Brain pericyte (primary cell): ENCODE measurements at regions not wholly inside any gene's neighbourhood (a gene's known extent, or its start where the extent isn't known, plus 50 kb on each side); places are given as distances from the start of the nearest gene placed in this dataset.

Source experiments
- DNase-seq: peaks from one replicate; pipeline ENCODE4 v3.0.0-alpha.2; 2012; ENCODE audit warnings: low read depth, low spot score

DNA sequence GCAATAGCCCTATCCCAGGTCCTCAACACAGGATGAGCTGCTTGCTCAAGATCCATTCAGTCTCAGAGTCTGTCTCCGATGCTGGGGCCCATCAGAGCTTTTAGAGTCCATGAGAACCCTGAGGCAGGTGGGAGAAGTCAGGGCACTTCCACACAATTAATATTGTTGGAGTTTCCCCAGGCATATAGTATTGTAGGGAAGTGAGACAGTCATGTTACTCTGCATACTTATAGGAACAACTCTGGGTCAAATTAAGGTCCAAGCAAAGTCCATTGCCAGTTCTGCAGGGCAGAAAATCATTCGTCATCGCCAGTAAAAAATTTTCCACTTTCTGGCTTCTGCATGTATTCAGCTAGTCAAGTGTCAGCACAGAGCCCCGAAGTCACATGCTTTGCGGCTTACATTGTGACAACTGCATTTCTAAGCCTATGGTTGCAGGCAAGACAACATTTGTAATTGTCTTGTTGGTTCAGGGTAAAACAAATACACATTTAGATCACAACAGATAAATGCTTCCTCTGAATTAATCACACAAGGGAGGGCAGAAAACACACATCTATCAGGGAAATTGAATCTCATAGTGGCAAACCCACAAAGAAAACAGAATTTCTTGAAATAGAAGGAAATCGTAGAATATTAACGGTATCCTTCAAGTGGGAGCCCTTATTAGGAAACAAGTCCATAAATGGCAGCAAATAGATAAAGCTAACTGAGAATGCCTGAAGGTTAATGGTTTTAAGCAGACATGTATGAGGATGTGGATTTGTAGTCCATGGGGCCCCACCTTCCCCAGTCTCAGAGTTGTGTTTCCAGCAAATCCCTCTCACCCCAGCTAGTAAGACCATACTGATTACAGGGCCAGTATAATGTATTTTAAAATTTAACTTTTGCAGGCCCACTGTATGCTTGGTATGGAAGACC lies 412.1 kb upstream of the RASGEF1B start:
- no peak for DNase-seq

DNA sequence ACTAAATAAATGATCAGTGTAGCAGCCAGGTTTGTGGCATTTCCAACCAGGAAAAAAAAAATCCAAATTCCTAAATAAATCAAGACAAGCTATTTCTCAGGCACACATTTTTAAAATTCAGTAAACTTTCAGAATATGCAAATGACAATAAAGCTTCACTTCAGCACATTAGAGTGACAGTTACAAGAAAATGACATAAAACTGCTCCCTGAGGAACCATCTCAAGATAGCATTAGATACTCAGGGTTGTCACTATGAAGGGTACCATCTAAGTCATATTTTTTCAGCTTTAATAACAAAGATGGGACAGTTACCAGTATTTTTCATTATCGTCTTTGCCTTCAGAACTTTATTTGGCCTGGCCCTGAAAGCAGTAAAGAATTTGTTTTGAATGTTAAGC lies 411.3 kb upstream of the RASGEF1B start:
- DNase-seq: no peak

DNA sequence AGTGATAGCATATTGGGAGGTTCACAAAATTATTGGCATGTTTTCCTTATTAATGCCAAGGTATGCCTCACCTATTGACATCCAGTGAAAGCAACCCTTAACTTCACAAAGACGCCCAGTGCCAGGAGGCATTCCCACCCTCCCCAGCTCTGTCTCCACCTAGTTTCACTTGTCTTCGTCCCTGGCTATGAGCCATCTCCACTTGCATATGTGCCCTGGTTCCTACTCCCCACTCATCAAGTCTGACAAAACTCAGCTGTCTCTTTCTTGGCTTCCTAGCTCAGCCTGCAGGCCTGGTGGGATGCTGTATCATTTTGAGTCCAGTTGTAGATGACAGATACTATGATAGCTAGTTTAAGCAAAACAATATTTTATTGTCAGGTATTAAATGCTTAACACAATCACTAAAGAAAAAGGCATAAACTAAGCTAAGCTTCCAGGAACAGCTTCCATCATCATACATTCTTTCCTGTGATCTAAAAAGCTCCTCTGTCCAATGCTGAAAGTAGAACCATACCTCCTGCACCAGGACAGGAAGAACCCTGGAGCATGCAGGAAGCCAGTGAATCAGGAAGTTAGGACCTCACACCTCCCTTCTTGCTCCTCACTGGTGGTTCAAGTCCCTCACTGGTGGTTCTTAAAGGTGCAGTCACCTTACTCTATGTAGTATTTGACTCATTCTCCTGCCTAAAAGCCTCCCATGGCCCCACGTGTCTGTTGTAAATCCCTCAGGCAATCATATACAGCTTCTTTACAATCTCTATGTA lies 410.3 kb upstream of the RASGEF1B start:
- DNase-seq: no peak

DNA sequence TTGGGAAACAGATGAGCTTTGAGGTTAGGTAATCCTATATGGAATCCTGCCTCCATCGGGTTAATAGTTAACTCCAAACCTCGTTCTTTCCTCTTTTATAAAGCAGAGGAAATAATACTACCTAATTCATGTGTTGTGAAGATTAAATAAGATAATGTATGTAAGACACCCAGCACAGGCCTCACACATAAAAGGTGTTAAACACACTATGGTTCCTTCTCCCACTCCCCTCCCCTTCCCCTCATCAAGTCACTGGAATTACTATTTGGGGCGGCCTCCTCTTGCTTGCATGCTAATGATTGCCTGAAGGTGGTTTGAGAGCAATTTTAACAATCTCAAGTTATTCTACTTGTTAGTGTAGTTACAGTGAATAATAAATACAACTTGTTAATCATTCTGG lies 404.4 kb upstream of the RASGEF1B start:
- DNase-seq: no peak

DNA sequence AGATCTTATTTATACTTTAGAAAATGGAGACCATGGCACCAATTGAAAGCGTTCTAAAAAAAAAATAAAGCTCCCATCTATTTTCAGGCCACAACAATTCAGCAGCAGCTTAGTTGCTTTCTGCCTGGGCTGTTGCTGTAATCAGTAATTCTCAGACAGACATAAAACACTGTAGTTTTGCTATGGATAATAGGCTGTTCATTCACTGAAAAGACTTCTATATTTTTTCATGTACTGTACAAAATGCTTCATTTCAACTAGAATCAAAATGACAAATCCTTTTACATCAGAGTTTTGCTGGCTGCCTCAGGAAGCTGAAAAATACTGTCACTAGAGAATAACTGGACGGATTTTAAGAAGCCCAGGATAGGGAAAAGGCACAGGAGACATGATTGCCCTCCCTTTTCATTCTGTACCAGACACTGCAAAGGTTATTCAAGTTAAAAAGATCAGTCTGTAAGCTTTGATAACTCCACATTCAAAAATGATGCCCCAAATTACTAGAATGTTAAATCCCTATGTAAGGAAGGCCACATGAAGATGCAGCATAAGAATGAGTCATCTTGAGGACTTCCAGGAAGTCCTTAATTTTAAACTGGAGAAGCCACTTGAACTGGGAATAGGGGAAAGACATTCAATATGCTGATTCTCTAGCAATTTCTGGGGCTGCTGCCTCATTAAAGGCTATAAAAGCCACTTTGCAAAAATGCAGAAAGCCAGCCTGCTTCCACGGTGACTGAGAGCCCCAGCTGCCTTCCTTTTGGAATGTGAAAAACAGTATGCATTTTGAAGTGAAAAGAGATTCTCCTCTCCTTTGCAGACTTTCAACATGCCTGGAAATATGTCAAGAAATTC lies 403.2 kb upstream of the RASGEF1B start:
- DNase-seq: no peak

DNA sequence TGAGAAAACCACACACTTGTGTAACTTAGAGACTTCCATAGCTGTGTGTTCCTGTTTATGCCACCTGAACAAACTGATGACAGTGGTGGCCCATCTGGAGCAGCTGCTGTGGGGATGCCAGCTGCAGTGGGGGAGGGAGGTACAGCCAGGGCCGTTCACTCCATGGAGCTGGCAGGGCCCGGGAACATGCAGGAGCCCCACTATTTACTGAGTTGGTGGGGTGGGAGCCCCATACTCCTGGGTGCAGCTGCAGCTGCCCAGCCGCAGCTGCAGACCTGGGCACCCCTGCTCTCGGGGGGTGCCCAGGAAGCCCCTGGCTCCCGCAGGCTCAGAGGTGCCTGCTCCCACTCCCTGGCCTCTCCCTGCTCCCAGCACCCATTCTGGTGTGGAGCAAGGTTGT lies 398.6 kb upstream of the RASGEF1B start:
- DNase-seq: no peak

DNA sequence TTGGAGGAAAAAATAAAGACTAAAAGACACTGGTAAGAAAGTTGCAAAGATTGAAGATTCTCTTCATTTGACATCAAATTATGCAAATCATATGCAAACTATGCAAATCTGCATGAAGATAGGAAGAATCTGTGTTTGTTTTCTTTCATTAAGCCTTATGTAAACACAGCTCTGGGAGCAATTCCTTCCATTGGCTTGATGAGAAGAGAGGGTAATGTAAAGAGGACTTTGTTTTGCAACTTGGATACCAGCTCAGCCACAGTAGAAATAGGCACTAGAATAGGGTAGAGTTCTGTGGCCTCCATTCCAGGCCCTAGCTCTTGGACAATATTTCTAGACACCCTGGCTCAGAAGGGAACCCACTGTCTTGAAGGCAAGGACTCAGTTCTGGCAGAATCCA lies 388.4 kb upstream of the RASGEF1B start:
- no peak for DNase-seq

DNA sequence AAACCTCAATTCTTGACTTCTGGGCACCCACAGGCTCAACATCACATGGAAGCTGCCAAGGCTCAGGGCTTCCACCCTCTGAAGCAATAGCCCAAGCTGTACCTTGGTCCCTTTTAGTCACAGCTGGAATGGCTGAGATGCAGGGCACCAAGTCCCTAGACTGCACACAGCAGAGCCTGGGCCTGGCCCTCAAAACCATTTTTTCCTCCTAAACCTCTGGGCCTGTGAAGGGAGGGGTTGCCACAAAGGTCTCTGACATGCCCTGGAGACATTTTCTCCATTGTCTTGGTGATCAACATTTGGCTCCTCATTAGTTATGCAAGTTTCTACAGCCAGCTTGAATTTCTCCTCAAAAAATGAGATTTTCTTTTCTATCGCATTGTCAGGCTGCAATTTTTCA lies 382.7 kb upstream of the RASGEF1B start:
- no peak for DNase-seq

DNA sequence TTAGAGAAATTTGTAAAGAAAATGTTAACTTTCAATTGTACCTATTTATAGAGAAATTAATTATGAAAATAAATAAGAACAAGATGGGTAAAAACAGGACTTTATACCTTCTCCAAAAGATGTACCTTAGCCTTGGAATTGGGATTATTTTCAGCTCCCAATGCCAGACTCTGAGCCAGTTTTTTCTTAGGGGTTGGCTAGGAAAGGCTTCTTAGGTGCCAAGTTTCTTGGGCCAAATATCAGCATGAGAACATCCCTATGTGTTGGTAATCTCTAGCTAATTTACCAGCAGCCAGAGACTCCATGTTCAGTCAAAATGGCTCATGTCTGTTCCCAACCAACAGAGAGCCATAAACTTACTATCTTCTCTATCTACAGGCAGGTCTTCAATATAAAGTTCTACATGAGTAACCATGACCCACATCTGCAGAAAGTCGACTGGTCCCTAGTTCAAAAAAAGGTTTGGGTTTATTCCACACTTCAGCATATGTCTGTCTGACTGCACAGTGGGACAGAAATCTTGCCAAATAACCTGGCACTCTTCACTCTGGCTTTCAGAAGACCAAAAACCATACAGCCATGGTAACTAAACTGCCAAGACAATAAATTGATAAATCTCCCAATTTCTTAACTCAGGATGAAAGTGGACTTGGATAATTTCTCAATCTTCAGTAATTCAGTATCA lies 380.5 kb upstream of the RASGEF1B start:
- no peak for DNase-seq

DNA sequence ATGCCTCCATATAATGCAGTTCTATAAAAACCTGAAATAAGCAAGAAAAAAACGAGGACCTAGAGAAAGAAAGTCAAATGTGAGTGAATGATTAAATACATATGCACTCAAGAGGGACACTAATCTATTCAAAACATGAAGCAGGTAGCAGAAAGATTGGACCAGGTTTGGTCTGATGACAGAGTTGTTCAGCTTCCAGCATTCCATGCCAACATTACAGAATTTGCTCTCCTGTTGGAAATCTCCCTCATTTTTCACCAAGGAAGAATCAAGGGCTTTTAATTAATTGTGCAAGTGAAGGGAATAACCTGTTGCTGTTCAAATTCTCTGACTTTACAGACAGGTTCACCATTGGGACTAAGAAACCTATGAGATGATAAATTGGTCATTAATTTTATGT lies 379.0 kb upstream of the RASGEF1B start:
- DNase-seq: no peak

DNA sequence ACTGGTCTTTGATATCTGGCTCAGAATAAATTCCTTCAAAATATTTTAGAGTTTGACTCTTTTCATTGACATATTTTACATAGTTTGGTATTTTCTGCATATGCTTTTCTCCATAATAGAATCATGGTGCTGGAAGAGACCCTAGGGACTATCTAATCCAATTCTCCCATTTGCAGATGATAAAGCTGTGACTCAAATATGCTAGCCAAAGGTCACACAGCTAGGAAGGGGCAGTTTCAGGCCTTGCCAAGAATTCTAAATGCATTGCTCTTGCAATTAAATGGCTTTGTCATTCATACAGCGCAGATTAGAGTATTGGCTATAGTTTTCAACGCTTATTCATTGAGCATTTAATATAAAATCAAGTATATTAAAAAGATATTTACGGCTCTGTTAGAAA lies 374.1 kb upstream of the RASGEF1B start:
- DNase-seq: no peak

DNA sequence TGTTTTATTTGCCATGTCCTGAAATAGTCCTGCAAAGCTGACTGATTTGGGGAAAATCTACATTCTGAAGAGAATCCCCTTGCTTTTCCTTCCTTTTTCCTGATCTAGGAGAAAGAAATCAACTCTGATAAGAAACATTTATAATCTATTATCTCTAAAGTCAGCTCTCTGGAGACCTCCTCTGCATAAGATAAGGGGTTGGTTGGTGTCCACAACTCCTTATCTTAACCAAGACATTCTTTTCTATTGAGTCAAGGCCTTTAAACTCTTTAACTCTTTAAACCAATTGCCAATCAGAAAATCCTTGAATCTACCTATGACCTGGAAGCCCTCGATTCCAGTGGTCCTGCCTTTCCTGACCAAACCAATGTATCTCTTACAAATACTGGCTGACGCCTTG lies 373.6 kb upstream of the RASGEF1B start:
- DNase-seq: no peak

DNA sequence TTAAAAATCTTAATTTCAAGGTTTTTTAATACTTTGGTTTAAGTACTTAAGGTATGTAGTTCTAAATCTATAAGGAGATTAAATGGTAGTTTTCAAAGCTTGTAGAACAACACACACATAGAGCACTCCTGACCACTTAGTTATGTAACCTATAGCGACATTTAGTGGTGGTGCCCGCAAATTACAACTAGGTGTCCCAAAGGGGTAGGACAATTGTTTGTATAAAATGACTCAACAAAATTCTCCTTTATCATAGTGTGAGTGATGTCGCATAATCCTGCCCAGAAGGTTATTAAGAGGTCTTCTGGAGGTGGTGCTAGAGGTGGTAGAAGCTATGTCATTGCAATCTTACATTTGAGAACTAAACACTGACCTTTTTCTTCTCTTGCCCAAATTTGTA lies 373.0 kb upstream of the RASGEF1B start:
- no peak for DNase-seq

DNA sequence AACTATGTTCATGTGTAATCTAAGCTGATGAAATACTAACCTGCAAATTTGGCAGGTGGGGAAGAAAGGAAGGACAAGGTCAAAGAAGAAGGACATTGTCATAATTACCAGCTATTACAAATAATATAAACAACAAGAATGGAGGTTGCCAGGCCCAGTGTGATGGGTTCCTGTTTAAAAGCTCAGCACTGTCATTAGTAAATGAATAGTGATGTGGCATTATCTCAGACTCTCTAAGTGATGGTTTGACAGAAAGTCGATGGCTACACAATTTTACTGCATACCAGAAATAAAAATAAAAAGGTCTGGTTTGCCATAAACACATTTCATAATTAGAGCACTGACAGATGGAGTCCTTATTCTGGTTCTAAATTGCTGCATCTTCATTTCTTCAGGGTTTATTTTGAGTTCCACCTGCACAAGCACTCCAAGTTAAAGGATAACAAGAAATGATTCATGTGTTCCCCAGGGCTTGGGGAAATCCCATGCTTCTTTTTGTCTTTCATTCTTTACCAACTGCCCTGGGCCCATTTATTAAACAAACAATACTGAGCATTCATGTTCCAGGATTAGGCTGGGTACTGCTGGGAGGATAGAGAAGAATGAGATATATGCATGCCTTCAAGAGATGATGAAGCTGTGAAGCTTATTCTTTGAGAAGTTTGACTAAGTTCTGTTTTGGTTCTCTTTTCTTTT lies 367.8 kb upstream of the RASGEF1B start:
- DNase-seq: no peak

DNA sequence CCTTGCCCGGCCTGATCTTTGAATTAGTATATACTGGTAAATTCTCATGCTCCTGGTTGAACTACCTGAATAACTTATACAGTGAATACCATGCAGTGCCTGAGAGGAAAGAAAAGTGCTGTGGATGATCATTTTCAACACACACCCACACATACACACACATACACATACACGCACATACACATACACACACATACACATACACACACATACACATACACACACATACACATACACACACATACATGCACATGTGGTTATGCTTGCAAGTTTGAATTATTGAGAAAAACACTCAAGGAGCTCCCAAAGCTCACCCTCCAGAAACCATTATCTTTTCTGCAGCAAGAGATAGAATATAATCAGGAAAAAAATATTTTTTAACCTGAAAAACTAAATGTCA lies 366.9 kb upstream of the RASGEF1B start:
- DNase-seq: no peak

DNA sequence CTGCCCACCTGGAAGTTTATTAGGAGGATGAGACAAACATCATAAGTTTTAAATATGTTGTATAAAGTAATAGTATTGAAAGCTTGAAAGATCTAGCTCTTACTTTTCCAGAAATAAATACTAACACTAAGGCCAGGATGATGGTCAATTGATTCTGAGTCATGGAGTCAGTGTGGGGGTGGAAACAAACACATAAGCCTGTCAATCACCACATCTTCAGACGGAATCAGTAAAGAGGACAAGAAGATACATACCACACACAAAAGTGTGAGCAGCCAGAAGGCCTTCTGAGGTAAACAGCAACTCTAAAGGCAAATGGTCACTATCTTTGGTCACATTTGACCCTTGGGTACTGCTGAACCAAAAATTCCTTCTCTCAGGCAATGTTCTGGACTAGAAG lies 365.0 kb upstream of the RASGEF1B start:
- DNase-seq: no peak

DNA sequence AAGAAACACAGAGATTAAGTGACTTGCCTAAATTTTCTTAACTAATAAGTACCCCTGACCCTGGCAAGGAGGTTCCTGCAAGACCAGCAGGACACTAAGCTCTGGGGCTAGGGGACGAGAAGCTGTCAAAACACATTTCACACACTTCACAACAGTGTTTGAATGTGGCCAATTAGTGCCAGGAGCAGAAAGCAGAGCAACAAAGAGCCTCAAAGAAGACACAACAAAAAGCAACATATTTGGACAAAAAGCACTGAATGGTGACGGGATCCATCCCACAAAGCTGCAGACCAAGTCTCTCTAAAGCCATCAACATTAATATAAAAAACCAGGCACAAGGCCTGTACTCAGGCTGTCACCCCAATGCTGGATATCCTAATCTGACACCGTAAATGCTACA lies 361.9 kb upstream of the RASGEF1B start:
- no peak for DNase-seq

DNA sequence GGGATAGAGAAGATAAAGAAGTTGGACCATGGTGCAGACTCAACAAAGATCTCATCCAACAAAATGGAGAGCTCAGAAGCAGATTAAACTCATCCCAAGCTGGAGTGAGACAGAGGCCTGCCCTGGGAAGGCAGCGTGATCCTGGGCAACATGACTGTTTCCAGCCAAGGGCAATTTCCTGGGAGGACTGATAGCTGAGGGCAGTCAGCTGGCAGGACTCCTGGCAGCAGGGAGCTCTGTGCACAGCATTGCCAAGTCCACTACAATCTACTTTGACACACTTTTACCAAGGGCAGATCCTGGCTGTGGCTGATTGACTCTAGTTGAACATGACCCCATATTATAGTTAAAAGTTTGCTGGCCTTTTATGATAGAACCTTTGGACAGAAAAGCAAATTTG lies 357.3 kb upstream of the RASGEF1B start:
- DNase-seq: no peak

DNA sequence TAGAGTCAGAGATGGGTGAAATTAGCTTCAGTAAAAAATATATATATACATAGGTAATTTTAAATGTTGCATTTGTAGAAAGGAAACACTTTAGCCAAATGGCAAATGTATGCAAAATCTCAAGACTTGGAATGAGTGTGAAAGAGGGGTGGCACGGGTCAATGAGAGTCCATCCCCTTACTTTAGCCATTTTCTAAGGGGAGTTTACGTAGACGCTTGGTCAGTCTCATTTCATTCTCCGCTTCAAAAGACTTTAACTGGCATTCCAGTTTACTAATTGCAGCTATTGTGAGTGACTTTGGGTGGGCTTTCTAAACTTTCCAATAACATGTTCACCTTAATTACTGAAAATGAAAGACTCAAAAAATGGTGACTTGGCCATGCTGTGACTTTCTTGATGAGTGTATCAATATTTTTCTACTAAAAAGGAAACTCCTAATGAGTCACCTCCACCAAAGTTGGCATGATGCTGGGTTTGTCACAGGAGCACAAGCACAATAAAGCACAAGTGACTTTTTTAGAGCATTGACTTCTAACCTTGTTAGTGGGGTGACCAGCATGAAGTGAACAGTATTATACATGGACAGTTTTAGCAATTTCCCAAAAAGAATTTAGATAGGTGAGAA lies 356.0 kb upstream of the RASGEF1B start:
- DNase-seq: no peak

DNA sequence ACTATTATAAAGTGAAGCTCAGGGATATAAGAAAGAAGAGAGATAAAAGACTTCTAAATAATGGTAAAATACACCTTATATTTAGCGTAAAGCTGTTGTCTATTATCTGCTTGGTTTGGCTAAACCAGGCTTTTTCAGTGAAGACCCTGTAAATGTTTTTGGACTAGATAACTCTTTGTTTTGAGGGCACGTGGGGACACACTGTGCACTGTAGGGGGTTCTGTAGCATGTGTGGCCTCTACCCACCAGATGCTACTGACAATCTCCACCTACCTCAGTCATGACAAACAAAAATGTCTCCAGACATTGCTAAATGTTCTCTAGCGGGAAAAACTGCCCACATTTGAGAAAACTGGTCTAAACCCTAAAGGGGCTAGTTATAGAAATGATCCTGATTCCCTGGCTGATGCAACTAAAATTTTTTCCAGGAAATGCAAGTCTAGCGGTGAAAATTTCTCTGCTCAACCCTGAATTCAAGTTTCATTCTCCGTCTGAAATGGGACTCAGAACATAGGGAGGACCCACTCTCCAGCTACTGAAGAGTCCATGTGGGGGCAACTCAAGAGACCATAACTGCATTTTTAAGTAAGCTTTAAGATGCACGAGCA lies 355.2 kb upstream of the RASGEF1B start:
- no peak for DNase-seq
